OCI-LY1 (cell line): ENCODE measurements at regions not wholly inside any gene's neighbourhood (a gene's known extent, or its start where the extent isn't known, plus 50 kb on each side); places are given as distances from the start of the nearest gene placed in this dataset.

ENCODE experiments used
- H2AFZ ChIP-seq: fragments of 200-600 bp; sonication (generic), shearing (Covaris generic); 2 replicates; pipeline ENCODE4 v1.6.0; 2014; ENCODE audit warnings: antibody characterized with exemption, mild to moderate bottlenecking, low read length
- H3F3A ChIP-seq: fragments of 200-600 bp; sonication (generic), shearing (Covaris generic); 2 replicates; pipeline ENCODE4 v1.6.0; 2014; ENCODE audit warnings: mild to moderate bottlenecking, antibody characterized with exemption, low read length, moderate library complexity; ENCODE audit not compliant: insufficient read depth
- H3K27ac ChIP-seq: fragments of 200-600 bp; sonication (generic); 2 replicates; pipeline ENCODE4 v1.5.1; 2014; ENCODE audit warnings: low read length, mixed run types, mild to moderate bottlenecking, low read depth; ENCODE audit not compliant: poor library complexity, severe bottlenecking
- H3K27me3 ChIP-seq: fragments of 200-600 bp; sonication (generic); 2 replicates; pipeline ENCODE4 v1.6.0; 2014; ENCODE audit warnings: antibody characterized with exemption, mild to moderate bottlenecking, low read length, moderate library complexity; ENCODE audit not compliant: insufficient read depth
- H3K36me3 ChIP-seq: fragments of 200-600 bp; sonication (generic); 2 replicates; pipeline ENCODE4 v1.6.1; 2014; ENCODE audit warnings: mild to moderate bottlenecking, antibody characterized with exemption, low read length, moderate library complexity, mixed read lengths; ENCODE audit not compliant: insufficient read depth
- H3K4me1 ChIP-seq: fragments of 200-600 bp; sonication (generic); 2 replicates; pipeline ENCODE4 v1.5.1; 2014; ENCODE audit warnings: mild to moderate bottlenecking, low read length, moderate library complexity; ENCODE audit not compliant: insufficient read depth, severe bottlenecking
- H3K4me2 ChIP-seq: fragments of 200-600 bp; sonication (generic), shearing (Covaris generic); 2 replicates; pipeline ENCODE4 v1.6.1; 2014; ENCODE audit warnings: low read length
- H3K4me3 ChIP-seq: fragments of 200-600 bp; sonication (generic); 2 replicates; pipeline ENCODE4 v1.5.1; 2014; ENCODE audit warnings: low read length, low read depth, mild to moderate bottlenecking, mixed read lengths; ENCODE audit not compliant: poor library complexity, severe bottlenecking
- H3K79me2 ChIP-seq: fragments of 200-600 bp; shearing (Covaris generic); 2 replicates; pipeline ENCODE4 v1.6.1; 2016; ENCODE audit warnings: mixed run types, low read length, mixed read lengths; ENCODE audit not compliant: insufficient read depth
- H3K9ac ChIP-seq: fragments of 200-600 bp; sonication (generic), shearing (Covaris generic); 2 replicates; pipeline ENCODE4 v1.6.1; 2014; ENCODE audit warnings: mild to moderate bottlenecking, low read length, mixed read lengths
- H3K9me2 ChIP-seq: fragments of 200-600 bp; sonication (generic), shearing (Covaris generic); 2 replicates; pipeline ENCODE4 v1.6.1; 2014; ENCODE audit warnings: low read depth, mild to moderate bottlenecking, low read length, mixed read lengths
- H3K9me3 ChIP-seq: fragments of 200-600 bp; shearing (Covaris generic); 2 replicates; pipeline ENCODE4 v1.6.1; 2014; ENCODE audit warnings: low read length, mixed read lengths
- H4K20me1 ChIP-seq: fragments of 200-600 bp; sonication (generic), shearing (Covaris generic); 2 replicates; pipeline ENCODE4 v1.6.0; 2016; ENCODE audit warnings: mild to moderate bottlenecking, low read length; ENCODE audit not compliant: insufficient read depth
- CTCF ChIP-seq: fragments of 200-600 bp; sonication (generic), shearing (Covaris generic); IDR thresholded peaks from 2 replicates; pipeline ENCODE4 v1.5.1; 2017; ENCODE audit warnings: mild to moderate bottlenecking, antibody characterized with exemption, low read length, moderate library complexity, mixed read lengths
- EZH2 ChIP-seq: fragments of 200-600 bp; sonication (generic), shearing (Covaris generic); IDR thresholded peaks from 2 replicates; pipeline ENCODE4 v1.8.0; 2017; ENCODE audit warnings: borderline replicate concordance, mixed run types, mild to moderate bottlenecking, antibody characterized with exemption, low read length, moderate library complexity, mixed read lengths

GRCh38 chr5:116885825-116886224, 311.2 kb upstream of the SEMA6A start:
- Histone ChIP-seq H3K36me3 (no peaks in the 10 kb centered on the region), H4K20me1 (no peaks in the 10 kb centered on the region), H3K27me3 (no peaks in the 10 kb centered on the region), H3K79me2 (no peaks in the 10 kb centered on the region), H3K9me3 (no peaks in the 10 kb centered on the region), H3F3A (no peaks in the 10 kb centered on the region), H3K4me3 (no peak overlapping the region), H3K9me2 (no peaks in the 10 kb centered on the region), H3K4me2 (no peak overlapping the region), H2AFZ (no peak overlapping the region), H3K4me1 (no peaks in the 10 kb centered on the region), H3K9ac (no peak overlapping the region), H3K27ac (no peak overlapping the region)
- no peak for TF ChIP-seq CTCF
- no peak for TF ChIP-seq EZH2

GRCh38 chr5:116883875-116884274, 309.3 kb upstream of the SEMA6A start:
- no peaks in the 10 kb centered on the region for H4K20me1 ChIP-seq

GRCh38 chr5:116881921-116882531, 307.4 kb upstream of the SEMA6A start:
- H3F3A ChIP-seq, result no peaks in the 10 kb centered on the region
- no peaks in the 10 kb centered on the region for H3K36me3 ChIP-seq
- no peaks in the 10 kb centered on the region for H3K9me3 ChIP-seq
- TF ChIP-seq EZH2 (no peak), CTCF (no peak)
- H2AFZ ChIP-seq, result no peak overlapping the region
- H3K9ac ChIP-seq, result no peak overlapping the region
- no peaks in the 10 kb centered on the region for H3K4me1 ChIP-seq
- H3K4me2 ChIP-seq, result no peak overlapping the region
- H3K79me2 ChIP-seq, result no peaks in the 10 kb centered on the region
- no peak overlapping the region for H3K27ac ChIP-seq
- H3K27me3 ChIP-seq, result no peaks in the 10 kb centered on the region
- H3K9me2 ChIP-seq, result no peaks in the 10 kb centered on the region
- H3K4me3 ChIP-seq, result no peak overlapping the region
- H4K20me1 ChIP-seq, result no peaks in the 10 kb centered on the region

More at GRCh38 chr5:116883875-116884274, 309.3 kb upstream of the SEMA6A start:
- H3K4me1 ChIP-seq, result no peaks in the 10 kb centered on the region
- TF ChIP-seq CTCF, result no peak
- no peak overlapping the region for H3K4me2 ChIP-seq
- no peaks in the 10 kb centered on the region for H3K27me3 ChIP-seq
- H3K79me2 ChIP-seq, result no peaks in the 10 kb centered on the region
- no peak overlapping the region for H3K27ac ChIP-seq
- H2AFZ ChIP-seq, result no peak overlapping the region
- H3F3A ChIP-seq, result no peaks in the 10 kb centered on the region
- H3K36me3 ChIP-seq, result no peaks in the 10 kb centered on the region
- no peaks in the 10 kb centered on the region for H3K9me2 ChIP-seq
- H3K9me3 ChIP-seq, result no peaks in the 10 kb centered on the region
- H3K4me3 ChIP-seq, result no peak overlapping the region
- H3K9ac ChIP-seq, result no peak overlapping the region
